H1 (cell line): ENCODE measurements at regions not wholly inside any gene's neighbourhood (a gene's known extent, or its start where the extent isn't known, plus 50 kb on each side); places are given as distances from the start of the nearest gene placed in this dataset.
A peak's percentile ranks its signal among the peaks of the same experiment; 100 is the strongest.

Source experiments
- CTCF ChIA-PET: fragments of 300-600 bp; sonication (Branson Sonifier 250); formaldehyde crosslinking; loops from one replicate; lab custom pipeline; 2021; ENCODE audit not compliant: partially characterized antibody; lab: Charles Lee
- POLR2A ChIA-PET: fragments of 300-600 bp; sonication (Branson Sonifier 250); formaldehyde crosslinking; loops from one replicate; lab custom pipeline; 2021; ENCODE audit warnings: inconsistent platforms; ENCODE audit not compliant: partially characterized antibody; lab: Charles Lee
- DNase-seq, 2 experiments: peaks; one replicate each; pipeline versions ENCODE4 v3.0.0 to v3.0.0-alpha.2; 2010 to 2022; ENCODE audit warnings: low spot score in 2 of 2, low read depth in 1 of 2, mixed read lengths in 1 of 2
- FAIRE-seq: peaks from 2 replicates; lab custom pipeline; 2011; peaks lifted over from hg19 to GRCh38; lab: Jason Lieb, UNC
- H2AFZ ChIP-seq: 2 replicates; pipeline ENCODE4 v1.8.1; 2012; ENCODE audit warnings: low read length, inconsistent platforms
- H2AK5ac ChIP-seq: 2 replicates; pipeline ENCODE4 v1.6.1; 2013; ENCODE audit warnings: low read depth, low read length
- H2BK120ac ChIP-seq: replicated peaks from 2 replicates; pipeline ENCODE3; 2013; ENCODE audit warnings: low read depth, low read length, inconsistent platforms
- H2BK12ac ChIP-seq: 2 replicates; pipeline ENCODE4 v1.6.1; 2013; ENCODE audit warnings: low read depth, low read length
- H2BK15ac ChIP-seq: 2 replicates; pipeline ENCODE4 v1.6.1; 2013; ENCODE audit warnings: low read length
- H2BK20ac ChIP-seq: 2 replicates; pipeline ENCODE4 v1.6.1; 2013; ENCODE audit warnings: low read length
- H2BK5ac ChIP-seq: 2 replicates; pipeline ENCODE4 v1.6.1; 2013; ENCODE audit warnings: low read depth, low read length
- H3K14ac ChIP-seq: 2 replicates; pipeline ENCODE4 v1.6.1; 2013; ENCODE audit warnings: inconsistent platforms; ENCODE audit not compliant: insufficient read length
- H3K18ac ChIP-seq: 2 replicates; pipeline ENCODE4 v1.6.1; 2013; ENCODE audit warnings: low read length; ENCODE audit errors: extremely low read depth
- H3K23ac ChIP-seq: 2 replicates; pipeline ENCODE4 v1.6.1; 2013; ENCODE audit warnings: inconsistent platforms; ENCODE audit not compliant: insufficient read length
- H3K23me2 ChIP-seq: 2 replicates; pipeline ENCODE4 v1.6.1; 2013; ENCODE audit warnings: low read depth, low read length
- H3K27ac ChIP-seq: 2 replicates; pipeline ENCODE4 v1.6.1; 2011; ENCODE audit warnings: low read depth, low read length, inconsistent platforms
- H3K27me3 ChIP-seq, 4 experiments: replicated peaks in 1 of 4; 1 replicate in 1 of 4; 2 replicates in 3 of 4; pipeline versions ENCODE4 v1.6.1 to v1.8.1; 2011 to 2013; ENCODE audit warnings: low read length in 3 of 4, mild to moderate bottlenecking in 3 of 4, inconsistent platforms in 2 of 4, mixed read lengths in 2 of 4, moderate library complexity in 1 of 4; ENCODE audit not compliant: control insufficient read depth in 3 of 4, insufficient read depth in 3 of 4; ENCODE audit errors: extremely low read depth in 1 of 4
- H3K36me3 ChIP-seq, 4 experiments: 2 replicates each; pipeline versions ENCODE4 v1.6.1 to v1.8.1; 2011 to 2013; ENCODE audit warnings: mild to moderate bottlenecking in 4 of 4, low read length in 3 of 4, moderate library complexity in 2 of 4, control low read depth in 1 of 4, inconsistent platforms in 1 of 4; ENCODE audit not compliant: insufficient read depth in 4 of 4, control insufficient read depth in 2 of 4
- H3K4ac ChIP-seq: replicated peaks from 2 replicates; pipeline ENCODE3; 2013; ENCODE audit warnings: low read length, low read depth, mixed read lengths, inconsistent platforms; ENCODE audit not compliant: insufficient read length
- H3K4me1 ChIP-seq, 4 experiments: replicated peaks in 1 of 4; 1 replicate in 1 of 4; 2 replicates in 3 of 4; pipeline versions ENCODE4 v1.6.1 to v1.8.1; 2011 to 2013; ENCODE audit warnings: low read length in 3 of 4, inconsistent platforms in 2 of 4, mixed read lengths in 1 of 4; ENCODE audit not compliant: insufficient read depth in 4 of 4, control insufficient read depth in 3 of 4
- H3K4me2 ChIP-seq, 2 experiments: 2 replicates each; pipeline versions ENCODE4 v1.6.1 to v1.8.1; 2011 to 2013; ENCODE audit warnings: low read depth in 2 of 2, low read length in 2 of 2, control low read depth in 1 of 2, inconsistent platforms in 1 of 2, mild to moderate bottlenecking in 1 of 2; ENCODE audit not compliant: insufficient read depth in 1 of 2
- H3K4me3 ChIP-seq, 4 experiments: fragments of 200-600, 300-600 bp in 1 of 4; sonication (generic), shearing (Covaris generic), sonication (Bioruptor Twin) in 1 of 4; 2 replicates each; pipeline versions ENCODE4 v1.5.1 to v1.8.1; 2011 to 2016; ENCODE audit warnings: low read length in 4 of 4, low read depth in 3 of 4, control low read depth in 2 of 4, inconsistent platforms in 2 of 4, mild to moderate bottlenecking in 2 of 4, mixed read lengths in 1 of 4, moderate library complexity in 1 of 4; ENCODE audit not compliant: insufficient read depth in 2 of 4; ENCODE audit errors: extremely low read depth in 1 of 4
- H3K56ac ChIP-seq: replicated peaks from 2 replicates; pipeline ENCODE3; 2013; ENCODE audit warnings: low read depth, mild to moderate bottlenecking, mixed read lengths, low read length, inconsistent platforms; ENCODE audit not compliant: insufficient read length
- H3K79me1 ChIP-seq: 2 replicates; pipeline ENCODE4 v1.6.1; 2013; ENCODE audit warnings: low read depth, low read length, control low read depth
- H3K79me2 ChIP-seq, 2 experiments: 2 replicates each; pipeline versions ENCODE4 v1.6.1 to v1.8.1; 2012 to 2013; ENCODE audit warnings: low read length in 2 of 2, mild to moderate bottlenecking in 2 of 2, inconsistent platforms in 1 of 2; ENCODE audit not compliant: insufficient read depth in 2 of 2, control insufficient read depth in 1 of 2
- H3K9ac ChIP-seq, 4 experiments: replicated peaks in 1 of 4; 1 replicate in 1 of 4; 2 replicates in 3 of 4; pipeline versions ENCODE4 v1.6.1 to v1.8.1; 2011 to 2013; ENCODE audit warnings: low read depth in 3 of 4, low read length in 3 of 4, control low read depth in 2 of 4, mild to moderate bottlenecking in 2 of 4, moderate library complexity in 2 of 4, inconsistent platforms in 1 of 4; ENCODE audit errors: extremely low read depth in 1 of 4
- H3K9me3 ChIP-seq, 2 experiments: 2 replicates each; pipeline versions ENCODE4 v1.6.1 to v1.8.1; 2012 to 2013; ENCODE audit warnings: mild to moderate bottlenecking in 2 of 2, moderate library complexity in 2 of 2, control low read depth in 1 of 2, inconsistent platforms in 1 of 2, low read depth in 1 of 2, low read length in 1 of 2, mixed read lengths in 1 of 2; ENCODE audit not compliant: insufficient read depth in 2 of 2
- H4K20me1 ChIP-seq, 2 experiments: replicated peaks in 1 of 2; 2 replicates each; pipeline versions ENCODE3 to v1.8.1; 2011 to 2013; ENCODE audit warnings: inconsistent platforms in 2 of 2, low read length in 2 of 2, mild to moderate bottlenecking in 1 of 2; ENCODE audit not compliant: insufficient read depth in 2 of 2, control insufficient read depth in 1 of 2
- H4K5ac ChIP-seq: 2 replicates; pipeline ENCODE4 v1.6.1; 2013; ENCODE audit warnings: low read length, low read depth, mixed read lengths, inconsistent platforms; ENCODE audit not compliant: insufficient read length
- H4K8ac ChIP-seq: 2 replicates; pipeline ENCODE4 v1.8.0; 2013; ENCODE audit warnings: mild to moderate bottlenecking, moderate library complexity, low read length, inconsistent platforms; ENCODE audit not compliant: insufficient read depth; ENCODE audit errors: extremely low read depth
- H4K91ac ChIP-seq: replicated peaks from 2 replicates; pipeline ENCODE3; 2013; ENCODE audit warnings: low read length, mixed read lengths, inconsistent platforms; ENCODE audit not compliant: insufficient read length
- CBX8 ChIP-seq: fragments of 300-800, 300-1000 bp; sonication (generic); IDR thresholded peaks from 2 replicates; pipeline ENCODE4 v1.7.1; 2016; ENCODE audit warnings: low read depth, low read length, borderline replicate concordance
- CHD1 ChIP-seq: IDR thresholded peaks from 2 replicates; pipeline ENCODE4 v1.6.1; 2012; ENCODE audit warnings: low read depth, low read length, improper control_type of control experiment
- GTF2F1 ChIP-seq: IDR thresholded peaks from 2 replicates; pipeline ENCODE4 v1.6.1; 2012; ENCODE audit warnings: low read depth, low read length, improper control_type of control experiment, borderline replicate concordance
- SP4 ChIP-seq: IDR thresholded peaks from 2 replicates; pipeline ENCODE4 v1.6.1; 2012; ENCODE audit warnings: low read length, inconsistent platforms
- WGBS, 2 experiments: shearing (Covaris generic) in 1 of 2; methylation state at CpG; one replicate each; pipeline versions ENCODE4 v1.1.6 to v1.1.7; 2013 to 2015; ENCODE audit warnings: low lambda C conversion rate in 2 of 2, mixed read lengths in 2 of 2, inconsistent platforms in 1 of 2, low coverage in 1 of 2, missing lambda C conversion rate in 1 of 2; ENCODE audit not compliant: insufficient replicate concordance in 2 of 2, insufficient coverage in 1 of 2, insufficient read length in 1 of 2; ENCODE audit errors: extremely low coverage in 1 of 2, missing lambda C conversion rate in 1 of 2; 5-methylcytosine and 5-hydroxymethylcytosine counted together
- TF ChIP-seq, protein P1 (sequence below), 3 experiments: IDR thresholded peaks; 1 replicate in 2 of 3; 2 replicates in 1 of 3; pipeline versions ENCODE4 v1.5.1 to v1.6.1; 2011; ENCODE audit warnings: low read length in 3 of 3, mild to moderate bottlenecking in 3 of 3, inconsistent platforms in 2 of 3, low read depth in 1 of 3, moderate library complexity in 1 of 3; ENCODE audit not compliant: insufficient read depth in 1 of 3; ENCODE audit errors: control extremely low read depth in 1 of 3

DNA sequence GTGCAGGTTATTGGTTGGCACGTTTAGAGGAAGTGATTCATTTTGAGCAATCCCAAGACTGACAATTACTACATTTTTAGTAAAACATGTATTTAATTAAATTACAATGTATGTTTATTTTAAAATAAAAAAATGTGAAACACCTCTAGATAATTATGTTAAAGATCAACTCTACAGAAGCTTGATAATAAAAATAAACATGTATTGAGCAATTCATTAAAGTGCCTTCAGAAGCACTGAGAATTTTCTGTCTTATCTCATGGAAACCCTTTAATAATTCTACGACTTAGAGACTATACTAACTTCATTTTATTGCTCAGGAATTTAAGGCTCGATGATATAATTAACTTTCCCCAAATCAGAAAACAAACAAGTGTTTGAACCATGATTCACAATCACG, 208.0 kb upstream of the BRINP3 start:
- no peak overlapping the region for H4K91ac ChIP-seq
- 0 out of 2 replicates have a peak overlapping the region, but pooled peaks have one; percentile 17 for H2AFZ ChIP-seq
- H2BK120ac ChIP-seq = no peak overlapping the region
- no peaks in the 10 kb centered on the region for H3K27me3 ChIP-seq
- POLR2A ChIA-PET = no interaction called here
- H3K4me1 ChIP-seq = no peaks in the 10 kb centered on the region
- no peak overlapping the region for H3K18ac ChIP-seq
- no peak overlapping the region for H2BK12ac ChIP-seq
- CTCF ChIA-PET = no interaction called here
- H3K4me3 ChIP-seq = no peak overlapping the region
- no peak overlapping the region for H2BK5ac ChIP-seq
- H2AK5ac ChIP-seq = no peak overlapping the region
- TF ChIP-seq SP4 = no peak
- no peak for TF ChIP-seq CHD1
- no peak for TF ChIP-seq CBX8
- no peak for TF ChIP-seq GTF2F1
- TF ChIP-seq, protein P1, sequence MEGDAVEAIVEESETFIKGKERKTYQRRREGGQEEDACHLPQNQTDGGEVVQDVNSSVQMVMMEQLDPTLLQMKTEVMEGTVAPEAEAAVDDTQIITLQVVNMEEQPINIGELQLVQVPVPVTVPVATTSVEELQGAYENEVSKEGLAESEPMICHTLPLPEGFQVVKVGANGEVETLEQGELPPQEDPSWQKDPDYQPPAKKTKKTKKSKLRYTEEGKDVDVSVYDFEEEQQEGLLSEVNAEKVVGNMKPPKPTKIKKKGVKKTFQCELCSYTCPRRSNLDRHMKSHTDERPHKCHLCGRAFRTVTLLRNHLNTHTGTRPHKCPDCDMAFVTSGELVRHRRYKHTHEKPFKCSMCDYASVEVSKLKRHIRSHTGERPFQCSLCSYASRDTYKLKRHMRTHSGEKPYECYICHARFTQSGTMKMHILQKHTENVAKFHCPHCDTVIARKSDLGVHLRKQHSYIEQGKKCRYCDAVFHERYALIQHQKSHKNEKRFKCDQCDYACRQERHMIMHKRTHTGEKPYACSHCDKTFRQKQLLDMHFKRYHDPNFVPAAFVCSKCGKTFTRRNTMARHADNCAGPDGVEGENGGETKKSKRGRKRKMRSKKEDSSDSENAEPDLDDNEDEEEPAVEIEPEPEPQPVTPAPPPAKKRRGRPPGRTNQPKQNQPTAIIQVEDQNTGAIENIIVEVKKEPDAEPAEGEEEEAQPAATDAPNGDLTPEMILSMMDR (IDR thresholded peaks at IDR 0.05; ENCODE audit: control extremely low read depth in 1 of 3, insufficient read depth in 1 of 3, low read depth in 1 of 3, low read length in 3 of 3) = no peak
- H3K4me2 ChIP-seq = no peak overlapping the region
- H4K20me1 ChIP-seq = no peaks in the 10 kb centered on the region
- H3K23ac ChIP-seq = no peak overlapping the region
- no peak overlapping the region for H3K4ac ChIP-seq
- H3K27ac ChIP-seq = no peak overlapping the region
- H3K36me3 ChIP-seq = no peaks in the 10 kb centered on the region
- no peak overlapping the region for H4K8ac ChIP-seq
- H3K9ac ChIP-seq = no peak overlapping the region
- H3K23me2 ChIP-seq = no peaks in the 10 kb centered on the region; the same call in 1 of the 2 replicates
- no peak for FAIRE-seq
- H3K14ac ChIP-seq = no peak overlapping the region
- H3K56ac ChIP-seq = no peak overlapping the region
- H2BK15ac ChIP-seq = no peak overlapping the region
- H4K5ac ChIP-seq = no peak overlapping the region
- H2BK20ac ChIP-seq = no peak overlapping the region
- DNase-seq = no peak
- WGBS, 2 experiments = 95% methylated on average over 4 of the region's 4 CpGs; no CpG with 5 or more reads in 1 of the 2 experiments
- no peaks in the 10 kb centered on the region for H3K9me3 ChIP-seq
- no peaks in the 10 kb centered on the region for H3K79me1 ChIP-seq
- H3K79me2 ChIP-seq = no peaks in the 10 kb centered on the region
